Dendritic cell treated with granulocyte-macrophage colony-stimulating factor and Interleukin-4, amounts not matched to agents 40 ng/mL and 50 ng/mL, for 4 days (primary cell): ENCODE measurements at regions not wholly inside any gene's neighbourhood (a gene's known extent, or its start where the extent isn't known, plus 50 kb on each side); places are given as distances from the start of the nearest gene placed in this dataset.

Source experiments
- H3K27ac Mint-ChIP-seq: one replicate; pipeline ENCODE4 v1.8.0; 2022; ENCODE audit warnings: mild to moderate bottlenecking, mixed read lengths
- H3K27me3 Mint-ChIP-seq: one replicate; pipeline ENCODE4 v1.8.0; 2022; ENCODE audit warnings: mild to moderate bottlenecking, mixed read lengths
- H3K36me3 Mint-ChIP-seq: one replicate; pipeline ENCODE4 v1.8.0; 2022; ENCODE audit warnings: low read depth, mixed read lengths
- H3K4me1 Mint-ChIP-seq: one replicate; pipeline ENCODE4 v1.8.0; 2022; ENCODE audit warnings: low read depth, mixed read lengths
- H3K4me3 Mint-ChIP-seq: one replicate; pipeline ENCODE4 v1.8.0; 2022; ENCODE audit warnings: mild to moderate bottlenecking, moderate library complexity, mixed read lengths
- H3K9me3 Mint-ChIP-seq: one replicate; pipeline ENCODE4 v1.8.0; 2022; ENCODE audit warnings: mixed read lengths
- intact Hi-C: fragments of 100-400 bp; cut with micrococcal nuclease; formaldehyde crosslinking; loops from one replicate; pipeline ENCODE4 v1.15.0; 2022

DNA sequence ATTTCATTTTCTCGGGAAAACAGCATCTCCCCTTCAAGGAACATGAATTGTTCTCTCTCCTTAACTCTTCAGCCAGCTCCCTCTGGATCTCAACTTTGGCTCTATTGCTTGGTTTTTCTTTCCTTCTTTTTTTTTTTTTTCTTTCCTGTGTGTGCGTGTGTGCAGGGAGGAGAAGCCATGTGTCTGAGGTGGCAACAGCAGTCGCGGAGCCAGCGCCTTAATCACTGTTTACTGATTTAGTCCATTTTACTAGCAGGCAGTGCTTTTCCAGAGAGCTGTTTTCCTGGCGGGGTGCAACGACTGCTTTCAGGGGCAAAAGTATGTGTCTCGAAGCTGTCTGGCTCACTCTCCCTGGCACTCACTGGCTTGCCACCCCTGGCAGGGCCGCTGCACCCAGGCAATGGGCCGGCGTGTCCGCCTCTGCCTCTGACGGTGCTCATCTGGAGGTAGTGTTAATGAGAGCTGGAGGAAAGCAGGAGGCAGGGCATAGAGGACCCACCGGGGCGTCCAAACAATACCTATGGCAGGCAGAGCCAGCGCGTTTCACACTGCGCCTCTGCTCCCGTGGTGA is 835.4 kb upstream of the NR2F2 start:
- Mint-ChIP-seq H3K9me3 (no peaks in the 10 kb centered on the region), H3K27ac (no peak overlapping the region), H3K27me3 (no peaks in the 10 kb centered on the region), H3K4me3 (no peak overlapping the region), H3K4me1 (no peaks in the 10 kb centered on the region), H3K36me3 (no peaks in the 10 kb centered on the region)
- intact Hi-C loops: no loop called here

DNA sequence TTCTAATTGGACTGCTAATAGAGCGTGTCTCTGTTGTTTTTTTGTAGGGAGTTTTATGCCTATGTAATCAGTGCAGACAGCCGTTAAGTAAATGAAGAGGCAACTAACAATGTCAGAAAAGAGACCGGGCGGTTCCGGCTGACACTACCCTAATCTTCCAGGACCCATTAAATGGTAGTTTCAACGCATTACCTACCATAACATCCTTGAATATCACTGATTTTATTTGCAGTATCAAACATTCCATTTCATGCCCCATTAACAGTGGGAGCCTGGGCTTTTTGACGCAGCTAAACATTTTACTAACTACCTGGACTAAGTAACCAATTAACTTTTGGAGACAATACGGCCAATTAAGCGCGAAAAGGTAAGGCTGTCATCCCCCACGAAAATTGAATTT is 832.9 kb upstream of the NR2F2 start:
- Mint-ChIP-seq H3K9me3 (no peaks in the 10 kb centered on the region), H3K4me1 (no peaks in the 10 kb centered on the region), H3K36me3 (no peaks in the 10 kb centered on the region), H3K27ac (no peak overlapping the region), H3K4me3 (no peak overlapping the region), H3K27me3 (no peaks in the 10 kb centered on the region)
- intact Hi-C loops: no loop called here

DNA sequence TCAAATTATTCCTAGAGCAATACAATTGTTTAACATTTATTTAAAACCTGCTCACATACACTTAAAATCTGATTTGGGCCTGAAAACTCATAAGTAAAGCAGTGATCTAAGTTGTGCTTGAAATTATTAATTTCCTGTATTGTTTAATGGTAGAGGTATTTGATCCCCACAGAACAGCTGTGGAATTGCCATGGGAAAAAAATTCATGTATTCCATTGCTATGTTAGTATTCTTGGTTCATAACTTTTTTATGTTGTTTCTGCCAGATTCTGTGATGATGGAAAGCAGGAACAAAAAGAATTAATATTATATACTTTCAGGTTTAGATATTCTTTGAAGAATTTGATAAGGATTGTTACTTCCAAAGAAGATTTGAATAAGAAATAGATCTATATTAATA is 831.5 kb upstream of the NR2F2 start:
- H3K4me3 Mint-ChIP-seq: no peak overlapping the region
- intact Hi-C loops: no loop called here
- H3K4me1 Mint-ChIP-seq: no peaks in the 10 kb centered on the region
- H3K9me3 Mint-ChIP-seq: no peaks in the 10 kb centered on the region
- no peaks in the 10 kb centered on the region for H3K27me3 Mint-ChIP-seq
- no peak overlapping the region for H3K27ac Mint-ChIP-seq
- no peaks in the 10 kb centered on the region for H3K36me3 Mint-ChIP-seq

DNA sequence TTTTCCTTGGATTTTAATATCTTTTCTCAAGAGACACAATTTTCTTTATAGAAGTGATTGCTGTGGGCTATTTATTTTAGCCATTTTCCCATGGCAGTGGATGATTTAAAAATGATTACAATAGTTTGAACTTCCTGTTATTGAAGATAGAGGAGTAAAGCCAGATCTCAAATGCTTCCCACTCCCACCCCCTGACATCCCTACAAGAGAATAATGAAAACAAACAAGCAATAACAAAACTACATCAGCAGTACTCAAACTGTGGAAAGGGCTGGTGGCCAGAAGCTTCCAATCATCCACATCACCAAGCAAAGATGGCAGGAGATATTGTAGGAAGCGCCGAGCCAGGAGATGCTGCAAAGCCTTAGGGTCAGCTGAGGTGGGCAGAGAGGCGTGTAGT is 831.1 kb upstream of the NR2F2 start:
- H3K27ac Mint-ChIP-seq: no peak overlapping the region
- intact Hi-C loops: no loop called here
- H3K4me3 Mint-ChIP-seq: no peak overlapping the region
- H3K4me1 Mint-ChIP-seq: no peaks in the 10 kb centered on the region
- no peaks in the 10 kb centered on the region for H3K27me3 Mint-ChIP-seq
- no peaks in the 10 kb centered on the region for H3K9me3 Mint-ChIP-seq
- H3K36me3 Mint-ChIP-seq: no peaks in the 10 kb centered on the region

DNA sequence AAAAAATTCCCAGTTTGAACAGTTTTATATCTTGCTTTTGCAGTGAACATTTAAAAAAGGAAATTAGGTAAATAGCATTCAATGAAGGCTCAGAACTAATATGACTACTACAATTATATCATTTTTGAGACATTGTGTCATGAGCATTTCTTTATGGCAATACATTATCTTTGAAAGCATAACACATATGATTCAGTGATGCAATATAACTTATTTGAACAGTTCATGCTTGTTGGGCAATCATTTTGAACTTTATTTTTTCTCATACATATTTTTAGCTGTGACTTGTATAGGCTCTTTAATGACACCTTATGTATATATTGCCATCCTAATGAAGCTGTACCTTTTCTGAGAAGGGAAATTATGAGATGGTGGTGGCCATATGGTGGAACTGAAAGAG is 828.6 kb upstream of the NR2F2 start:
- Mint-ChIP-seq H3K27me3 (no peaks in the 10 kb centered on the region), H3K27ac (no peak overlapping the region), H3K36me3 (no peaks in the 10 kb centered on the region), H3K4me1 (no peaks in the 10 kb centered on the region), H3K9me3 (no peaks in the 10 kb centered on the region), H3K4me3 (no peak overlapping the region)
- intact Hi-C loops: no loop called here

DNA sequence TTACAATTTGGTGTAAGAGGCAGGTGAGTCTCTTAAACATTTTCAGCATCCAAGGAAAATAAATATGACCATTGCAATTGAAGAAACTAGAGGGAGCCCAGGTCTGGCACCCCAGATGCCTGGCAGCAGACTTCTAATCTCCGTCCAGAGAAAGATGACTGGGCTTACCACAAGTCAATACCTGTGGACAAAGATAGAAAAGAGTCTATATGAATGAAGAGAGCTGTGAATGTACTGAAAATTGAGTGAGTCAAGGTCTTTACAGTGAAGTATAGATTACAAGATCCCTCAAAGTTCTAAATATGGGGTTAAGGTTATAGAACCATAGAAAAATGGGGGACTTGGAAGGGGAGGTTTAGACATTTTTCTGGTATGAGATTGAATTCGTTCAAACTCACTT is 827.4 kb upstream of the NR2F2 start:
- H3K4me3 Mint-ChIP-seq: no peak overlapping the region
- no peak overlapping the region for H3K27ac Mint-ChIP-seq
- H3K4me1 Mint-ChIP-seq: no peaks in the 10 kb centered on the region
- H3K9me3 Mint-ChIP-seq: no peaks in the 10 kb centered on the region
- no peaks in the 10 kb centered on the region for H3K36me3 Mint-ChIP-seq
- intact Hi-C loops: no loop called here
- no peaks in the 10 kb centered on the region for H3K27me3 Mint-ChIP-seq

DNA sequence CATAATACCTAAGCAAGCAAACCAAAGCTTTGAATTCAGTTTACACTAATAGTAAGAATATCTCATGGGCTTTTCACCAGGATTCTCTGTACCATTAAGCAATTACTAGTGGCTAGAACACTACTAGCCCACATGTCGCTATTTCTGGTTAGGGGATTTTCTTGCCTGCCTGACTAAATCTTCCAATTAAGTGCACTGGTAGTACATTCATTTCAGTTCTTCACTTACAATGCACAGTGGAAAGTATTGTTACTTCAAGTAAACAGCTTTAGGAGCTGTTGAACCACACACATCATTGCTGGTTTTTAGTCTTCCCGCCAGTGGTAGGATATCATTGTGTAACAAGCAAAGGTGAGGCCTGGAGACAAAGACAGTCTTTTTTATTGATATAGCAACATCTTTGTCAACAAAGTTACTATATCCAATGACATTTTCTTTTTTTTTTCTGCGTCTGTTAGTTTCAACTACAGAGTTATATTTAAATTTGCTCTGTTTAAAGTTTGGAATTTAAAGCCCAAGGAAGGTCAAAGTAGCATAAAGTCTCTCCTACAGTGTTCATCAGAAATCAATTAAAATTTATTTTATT is 826.8 kb upstream of the NR2F2 start:
- no peaks in the 10 kb centered on the region for H3K36me3 Mint-ChIP-seq
- no peaks in the 10 kb centered on the region for H3K9me3 Mint-ChIP-seq
- H3K4me1 Mint-ChIP-seq: no peaks in the 10 kb centered on the region
- H3K4me3 Mint-ChIP-seq: no peak overlapping the region
- H3K27ac Mint-ChIP-seq: no peak overlapping the region
- intact Hi-C loops: no loop called here
- H3K27me3 Mint-ChIP-seq: no peaks in the 10 kb centered on the region

DNA sequence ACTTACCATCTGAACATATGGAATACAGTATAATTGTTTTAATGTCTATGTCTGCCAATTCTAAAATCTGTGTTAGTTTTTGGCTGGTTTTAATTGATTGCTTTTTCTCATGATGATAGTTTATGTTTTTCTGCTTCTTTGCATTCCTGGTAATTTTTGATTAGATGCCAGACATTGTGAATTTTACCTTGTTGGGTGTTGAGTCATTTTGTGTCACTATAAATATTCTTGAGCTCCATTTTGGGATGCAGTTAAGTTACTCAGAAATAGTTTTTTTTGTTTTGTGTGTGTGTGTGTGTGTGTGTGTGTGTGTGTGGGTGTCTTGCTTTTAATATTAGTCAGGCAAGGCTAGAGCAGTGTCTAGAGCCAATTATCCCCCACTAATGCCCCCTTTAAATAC is 818.8 kb upstream of the NR2F2 start:
- no peaks in the 10 kb centered on the region for H3K27me3 Mint-ChIP-seq

DNA sequence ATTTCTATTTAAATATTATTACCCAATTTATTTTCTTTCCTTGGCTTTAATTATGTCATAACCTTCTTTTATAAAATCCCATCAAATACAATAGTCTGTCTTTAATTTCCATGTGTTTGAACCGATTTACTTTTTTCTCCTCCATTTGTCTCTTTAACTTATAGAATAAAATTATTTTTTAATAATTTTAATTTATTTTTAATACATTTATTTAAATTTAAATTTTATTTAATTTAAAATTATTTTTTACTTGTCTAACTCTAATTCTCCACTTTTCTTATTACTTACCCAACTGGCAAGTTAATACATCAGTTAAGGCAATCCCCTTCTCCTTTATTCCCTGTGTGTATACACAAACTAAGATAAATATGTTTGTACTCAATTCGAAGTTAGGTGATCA is 817.6 kb upstream of the NR2F2 start:
- no peak overlapping the region for H3K4me3 Mint-ChIP-seq
- no peaks in the 10 kb centered on the region for H3K36me3 Mint-ChIP-seq
- peaks cover 9% of the 10 kb centered on the region for H3K9me3 Mint-ChIP-seq
- H3K27ac Mint-ChIP-seq: no peak overlapping the region
- H3K4me1 Mint-ChIP-seq: no peaks in the 10 kb centered on the region
- intact Hi-C loops: no loop called here
- no peaks in the 10 kb centered on the region for H3K27me3 Mint-ChIP-seq

More for the DNA sequence above, 818.8 kb upstream of the NR2F2 start:
- Mint-ChIP-seq H3K27ac (no peak overlapping the region), H3K4me3 (no peak overlapping the region), H3K36me3 (no peaks in the 10 kb centered on the region), H3K9me3 (peaks cover 9% of the 10 kb centered on the region), H3K4me1 (no peaks in the 10 kb centered on the region)
- intact Hi-C loops: no loop called here

DNA sequence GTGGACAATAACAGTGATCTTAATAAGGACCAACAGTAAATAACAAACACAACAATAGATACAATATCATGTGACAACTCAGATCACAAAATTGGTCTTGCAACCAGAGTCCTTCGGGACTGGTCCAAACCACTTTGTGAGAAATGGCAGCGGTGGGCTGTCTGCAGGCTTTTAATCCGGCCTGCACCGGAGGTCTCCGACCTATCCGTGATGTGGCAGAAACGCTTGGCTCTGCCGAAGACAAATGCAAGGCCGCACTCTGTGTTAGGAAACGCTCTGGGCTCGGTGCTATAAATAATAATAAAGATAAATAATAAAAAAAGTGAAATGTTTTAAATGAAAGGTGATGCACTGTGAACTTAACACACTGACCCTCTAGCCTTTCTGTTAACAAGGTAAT is 810.6 kb upstream of the NR2F2 start:
- intact Hi-C loops: no loop called here
- Mint-ChIP-seq H3K4me3 (no peak overlapping the region), H3K9me3 (no peaks in the 10 kb centered on the region), H3K4me1 (no peaks in the 10 kb centered on the region), H3K27ac (no peak overlapping the region), H3K36me3 (no peaks in the 10 kb centered on the region), H3K27me3 (no peaks in the 10 kb centered on the region)

DNA sequence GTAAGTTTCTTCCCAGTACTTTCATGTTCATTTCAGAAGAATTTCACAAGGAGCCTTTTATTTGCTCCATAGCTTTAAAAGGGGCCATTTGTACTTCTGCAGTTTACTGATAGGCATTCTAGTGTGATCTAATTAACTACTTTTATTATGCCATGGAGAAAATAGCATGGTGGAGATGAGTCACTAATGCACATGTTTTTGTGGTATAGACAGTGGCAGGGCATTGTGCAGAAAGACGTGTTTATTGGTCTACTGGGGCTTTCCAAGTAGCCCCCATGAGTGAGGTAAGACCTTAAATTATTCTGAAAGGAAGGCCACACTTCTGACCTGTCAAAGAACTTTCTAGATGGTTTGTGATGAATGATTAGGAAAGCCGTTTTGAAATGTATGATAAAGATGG is 810.0 kb upstream of the NR2F2 start:
- intact Hi-C loops: no loop called here
- H3K4me1 Mint-ChIP-seq: no peaks in the 10 kb centered on the region
- H3K36me3 Mint-ChIP-seq: no peaks in the 10 kb centered on the region
- no peaks in the 10 kb centered on the region for H3K9me3 Mint-ChIP-seq
- H3K27me3 Mint-ChIP-seq: no peaks in the 10 kb centered on the region
- no peak overlapping the region for H3K27ac Mint-ChIP-seq
- H3K4me3 Mint-ChIP-seq: no peak overlapping the region

DNA sequence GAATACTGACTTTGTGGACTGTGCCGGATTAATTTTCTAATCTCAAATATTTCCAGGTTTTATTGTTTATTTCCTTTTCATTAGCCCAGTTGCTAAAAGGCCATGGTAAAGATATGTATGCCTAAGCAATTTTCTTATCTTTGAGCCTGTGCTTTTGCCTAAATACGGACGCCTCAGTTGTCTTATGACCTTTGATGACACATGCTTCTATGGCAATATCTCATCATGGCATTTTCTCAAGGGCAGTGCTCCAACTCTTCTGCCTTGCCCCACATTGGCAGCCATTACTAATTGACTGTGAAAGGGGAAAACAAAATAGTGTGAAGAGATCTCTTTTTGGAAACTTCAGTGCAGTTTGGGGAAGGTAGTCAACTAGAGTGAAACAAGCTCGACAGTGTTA is 809.6 kb upstream of the NR2F2 start:
- no peaks in the 10 kb centered on the region for H3K9me3 Mint-ChIP-seq
- no peak overlapping the region for H3K4me3 Mint-ChIP-seq
- H3K36me3 Mint-ChIP-seq: no peaks in the 10 kb centered on the region
- H3K27me3 Mint-ChIP-seq: no peaks in the 10 kb centered on the region
- H3K4me1 Mint-ChIP-seq: no peaks in the 10 kb centered on the region
- intact Hi-C loops: no loop called here
- no peak overlapping the region for H3K27ac Mint-ChIP-seq

DNA sequence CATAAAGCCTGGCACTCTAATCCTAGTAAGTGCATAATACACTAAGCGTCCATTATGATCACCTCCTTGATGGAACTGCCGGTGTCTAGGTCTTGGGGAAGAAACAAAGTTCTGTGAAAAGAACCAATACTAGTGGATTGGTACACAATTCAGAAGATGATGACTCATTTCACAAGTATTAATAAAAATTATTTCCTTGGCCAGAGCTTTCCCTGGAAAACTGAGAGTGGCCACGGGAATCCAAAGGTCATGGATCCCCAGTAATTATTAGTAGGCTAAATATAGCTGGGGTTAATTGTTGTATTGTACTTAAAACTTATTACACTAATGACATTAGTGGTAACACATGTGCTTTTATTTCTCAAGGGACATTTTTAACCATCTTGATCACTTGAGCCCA is 808.0 kb upstream of the NR2F2 start:
- Mint-ChIP-seq H3K27me3 (no peaks in the 10 kb centered on the region), H3K27ac (no peak overlapping the region), H3K9me3 (peaks cover 13% of the 10 kb centered on the region), H3K4me1 (no peaks in the 10 kb centered on the region), H3K4me3 (no peak overlapping the region), H3K36me3 (no peaks in the 10 kb centered on the region)
- intact Hi-C loops: no loop called here

DNA sequence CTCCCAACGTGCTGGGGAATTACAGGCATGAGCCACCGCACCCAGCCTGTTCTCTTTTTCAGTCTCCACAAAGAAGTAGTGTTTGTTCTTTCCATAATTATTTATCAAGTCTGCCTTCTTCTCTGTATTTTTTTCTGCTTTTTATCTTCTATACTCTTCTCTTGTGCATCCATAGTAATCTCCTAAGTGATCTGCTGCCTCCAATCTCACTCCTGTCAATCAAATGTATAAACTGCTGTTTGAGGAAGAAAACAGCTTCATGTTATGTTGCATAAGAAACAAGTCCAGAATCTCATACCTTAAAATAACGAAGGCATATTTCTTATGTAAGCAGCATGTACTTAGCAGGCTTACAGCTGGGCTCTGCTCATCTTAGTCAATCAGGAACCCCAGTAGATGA is 801.6 kb upstream of the NR2F2 start:
- intact Hi-C loops: no loop called here
- no peak overlapping the region for H3K4me3 Mint-ChIP-seq
- H3K27ac Mint-ChIP-seq: no peak overlapping the region
- H3K36me3 Mint-ChIP-seq: no peaks in the 10 kb centered on the region
- H3K4me1 Mint-ChIP-seq: no peaks in the 10 kb centered on the region
- no peaks in the 10 kb centered on the region for H3K27me3 Mint-ChIP-seq
- peaks cover 21% of the 10 kb centered on the region for H3K9me3 Mint-ChIP-seq

DNA sequence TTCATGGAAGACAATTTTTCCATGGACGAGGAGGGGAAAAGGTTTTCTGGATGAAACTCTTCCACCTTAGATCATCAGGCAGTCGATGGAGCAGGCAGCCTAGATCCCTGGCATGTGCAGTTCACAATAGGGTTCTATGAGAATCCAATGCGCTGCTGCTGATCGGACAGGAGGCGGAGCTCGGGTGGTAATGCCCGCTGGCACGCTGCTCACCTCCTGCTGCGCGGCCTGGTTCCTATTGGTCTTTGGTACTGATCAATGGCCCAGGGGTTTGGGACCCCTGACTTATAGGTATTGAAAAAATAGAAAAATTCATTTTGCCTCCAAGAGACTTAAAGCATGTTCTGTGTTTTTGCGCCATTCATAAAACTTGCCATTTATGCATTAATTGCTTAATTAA is 793.9 kb upstream of the NR2F2 start:
- intact Hi-C loops: no loop called here
- no peaks in the 10 kb centered on the region for H3K9me3 Mint-ChIP-seq
- H3K4me3 Mint-ChIP-seq: no peak overlapping the region
- H3K36me3 Mint-ChIP-seq: no peaks in the 10 kb centered on the region
- H3K27me3 Mint-ChIP-seq: no peaks in the 10 kb centered on the region
- H3K27ac Mint-ChIP-seq: no peak overlapping the region
- H3K4me1 Mint-ChIP-seq: no peaks in the 10 kb centered on the region
